Colonic mucosa (tissue), 4 donors: ENCODE measurements at regions not wholly inside any gene's neighbourhood (a gene's known extent, or its start where the extent isn't known, plus 50 kb on each side); places are given as distances from the start of the nearest gene placed in this dataset.
"Not testable (repeated sequence)": the region's sequence is repeated elsewhere in the genome, so short reads cannot be mapped to it uniquely, and the experiment has no call there.

ENCODE experiments used
- DNase-seq: peaks from one replicate; pipeline ENCODE4 v3.0.0-alpha.2; 2020
- H3K27ac ChIP-seq: fragments of 200-600 bp; one replicate; pipeline ENCODE4 v1.8.0; 2021
- H3K27me3 ChIP-seq: fragments of 200-600 bp; one replicate; pipeline ENCODE4 v1.8.0; 2021
- H3K36me3 ChIP-seq: fragments of 200-600 bp; one replicate; pipeline ENCODE4 v1.8.0; 2021
- H3K4me1 ChIP-seq: fragments of 200-600 bp; one replicate; pipeline ENCODE4 v1.8.0; 2021; ENCODE audit warnings: mild to moderate bottlenecking
- H3K4me3 ChIP-seq: fragments of 200-600 bp; one replicate; pipeline ENCODE4 v1.8.0; 2021
- H3K9ac ChIP-seq, 2 donors: one replicate each; pipeline ENCODE4 v1.7.0; 2013; ENCODE audit warnings: control low read depth in 2 of 2, low read depth in 2 of 2, low read length in 2 of 2
- H3K9me3 ChIP-seq: fragments of 200-600 bp; one replicate; pipeline ENCODE4 v1.8.0; 2021
- intact Hi-C: fragments of 100-400 bp; cut with DNase I; formaldehyde crosslinking; loops from one replicate; pipeline ENCODE4 v1.14.1; 2022
- TF ChIP-seq, protein P1 (sequence below): fragments of 200-600 bp; IDR thresholded peaks from one replicate; pipeline ENCODE4 v1.8.0; 2022; ENCODE audit warnings: antibody characterized with exemption, mild to moderate bottlenecking
- donor health status: healthy.
- donor health status: DM: no; HTN: no; CAD: no.
- donor health status: DM: no; HTN: no; CAD: no.

DNA sequence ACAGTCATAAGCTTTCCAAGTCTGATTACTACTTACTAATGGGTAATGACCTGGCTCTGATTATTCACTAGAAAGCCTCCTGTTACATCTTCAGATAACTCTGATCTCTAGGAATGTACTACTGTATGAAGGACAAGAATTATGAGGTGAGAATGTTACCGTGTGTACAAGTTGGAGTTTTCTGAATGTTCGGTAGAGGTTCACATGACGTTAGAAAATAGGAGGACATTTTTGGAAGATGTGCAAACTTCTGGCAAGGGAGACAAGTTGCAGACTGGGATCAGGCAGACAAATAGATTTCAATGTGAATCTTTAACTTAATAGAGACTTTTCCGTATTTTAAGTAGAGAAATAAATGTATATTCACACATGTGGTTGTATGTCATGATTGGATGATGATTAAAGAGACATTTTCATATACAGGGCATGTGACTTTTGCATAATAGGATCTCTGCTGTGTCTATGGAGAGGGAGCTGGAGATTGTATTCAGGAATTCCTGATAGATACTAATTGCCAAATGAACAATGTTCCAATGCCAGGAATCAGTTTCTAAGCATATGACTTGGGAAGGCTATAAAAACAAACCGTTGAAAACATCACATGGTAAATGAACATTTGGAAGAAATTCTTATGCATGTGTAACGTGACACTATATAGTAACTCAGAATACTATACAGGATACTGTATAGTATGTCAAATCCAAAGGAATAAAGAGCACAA lies 1695.8 kb upstream of the PIK3C3 start:
- TF ChIP-seq, protein P1, sequence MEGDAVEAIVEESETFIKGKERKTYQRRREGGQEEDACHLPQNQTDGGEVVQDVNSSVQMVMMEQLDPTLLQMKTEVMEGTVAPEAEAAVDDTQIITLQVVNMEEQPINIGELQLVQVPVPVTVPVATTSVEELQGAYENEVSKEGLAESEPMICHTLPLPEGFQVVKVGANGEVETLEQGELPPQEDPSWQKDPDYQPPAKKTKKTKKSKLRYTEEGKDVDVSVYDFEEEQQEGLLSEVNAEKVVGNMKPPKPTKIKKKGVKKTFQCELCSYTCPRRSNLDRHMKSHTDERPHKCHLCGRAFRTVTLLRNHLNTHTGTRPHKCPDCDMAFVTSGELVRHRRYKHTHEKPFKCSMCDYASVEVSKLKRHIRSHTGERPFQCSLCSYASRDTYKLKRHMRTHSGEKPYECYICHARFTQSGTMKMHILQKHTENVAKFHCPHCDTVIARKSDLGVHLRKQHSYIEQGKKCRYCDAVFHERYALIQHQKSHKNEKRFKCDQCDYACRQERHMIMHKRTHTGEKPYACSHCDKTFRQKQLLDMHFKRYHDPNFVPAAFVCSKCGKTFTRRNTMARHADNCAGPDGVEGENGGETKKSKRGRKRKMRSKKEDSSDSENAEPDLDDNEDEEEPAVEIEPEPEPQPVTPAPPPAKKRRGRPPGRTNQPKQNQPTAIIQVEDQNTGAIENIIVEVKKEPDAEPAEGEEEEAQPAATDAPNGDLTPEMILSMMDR = no peak
- no peak for DNase-seq

DNA sequence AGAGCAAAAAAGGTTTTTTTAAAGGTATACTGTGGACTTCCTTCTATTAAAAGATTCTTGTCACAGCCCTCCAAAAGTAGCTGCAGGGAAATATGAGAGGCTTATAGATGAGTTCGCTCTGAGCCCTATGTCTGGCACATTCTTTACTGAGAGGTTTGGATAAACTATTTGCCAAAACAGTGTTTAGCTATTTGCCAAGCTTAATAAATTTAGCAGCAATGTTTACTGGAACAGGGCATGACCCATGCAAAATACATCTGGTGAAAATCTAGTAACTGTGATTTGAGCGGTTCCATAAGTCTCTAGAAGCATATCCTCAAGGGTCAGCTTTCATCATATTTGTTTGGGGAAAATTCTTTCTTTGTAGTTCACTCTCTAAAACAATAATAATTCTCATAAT lies 1696.7 kb upstream of the PIK3C3 start:
- Histone ChIP-seq H3K27me3 (no peaks in the 10 kb centered on the region), H3K9me3 (no peaks in the 10 kb centered on the region), H3K36me3 (no peaks in the 10 kb centered on the region), H3K4me1 (no peaks in the 10 kb centered on the region), H3K9ac (no peak overlapping the region), H3K27ac (no peak overlapping the region), H3K4me3 (no peak overlapping the region)
- intact Hi-C loops = no loop called here
- TF ChIP-seq, protein P1 = no peak
- DNase-seq = no peak

More for the DNA sequence above, 1695.8 kb upstream of the PIK3C3 start:
- Histone ChIP-seq H3K9me3 (no peaks in the 10 kb centered on the region), H3K36me3 (no peaks in the 10 kb centered on the region), H3K27ac (no peak overlapping the region), H3K4me1 (no peaks in the 10 kb centered on the region), H3K27me3 (no peaks in the 10 kb centered on the region), H3K4me3 (no peak overlapping the region), H3K9ac (no peak overlapping the region)
- intact Hi-C loops = no loop called here

DNA sequence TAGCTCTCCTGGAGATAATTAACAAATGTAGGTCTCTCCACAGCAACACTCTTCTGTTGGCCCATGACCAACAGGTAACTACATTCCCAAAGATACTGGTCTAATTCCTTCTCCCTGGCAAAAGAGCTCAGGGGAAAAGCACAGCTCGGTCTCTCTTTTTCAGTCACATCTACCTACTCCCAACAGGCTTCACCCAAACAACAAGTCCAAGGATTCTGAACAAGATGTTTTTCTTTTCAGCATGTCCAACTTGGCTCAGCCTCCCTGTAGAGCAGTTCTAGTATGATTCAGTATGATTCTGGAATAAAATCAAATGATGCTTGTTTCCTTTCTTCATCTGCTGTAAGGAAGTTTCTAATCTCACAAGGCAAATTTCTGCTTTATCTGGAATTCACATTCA lies 1704.8 kb upstream of the PIK3C3 start:
- no peak overlapping the region for H3K9ac ChIP-seq
- DNase-seq = no peak
- intact Hi-C loops = no loop called here

DNA sequence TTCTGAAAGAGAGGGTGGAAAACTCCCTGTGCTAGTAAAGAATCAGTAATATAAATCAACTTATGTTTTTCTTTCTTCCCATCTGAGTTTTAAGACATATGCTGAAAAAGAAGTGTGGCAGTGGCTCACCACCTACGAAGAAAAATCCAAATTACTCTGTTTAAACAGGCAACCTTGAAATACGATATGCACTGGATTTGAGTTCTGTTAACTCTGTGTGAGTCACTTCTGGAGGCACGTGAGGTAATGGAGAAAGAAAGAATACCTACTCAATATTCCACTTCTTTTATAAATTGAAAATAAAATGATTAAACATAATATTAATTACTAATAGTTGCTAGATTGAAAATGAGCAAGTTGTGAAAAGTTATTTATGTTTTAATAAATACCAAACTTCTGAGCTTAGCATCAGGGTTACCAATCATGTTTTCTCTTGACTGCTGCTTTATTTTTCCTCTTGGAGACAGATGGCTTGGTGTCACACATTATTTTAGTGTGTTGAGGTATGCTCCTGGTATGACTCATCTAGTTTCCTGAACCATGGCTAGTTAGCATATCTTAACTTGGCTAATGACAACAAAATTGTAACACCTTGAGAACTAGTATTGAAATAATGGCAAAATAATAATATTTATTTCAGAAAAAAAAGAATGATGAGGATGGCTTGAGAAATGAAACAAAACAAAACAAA lies 1705.5 kb upstream of the PIK3C3 start:
- TF ChIP-seq, protein P1 = no peak
- no peak for DNase-seq
- H3K9ac ChIP-seq = no peak overlapping the region
- H3K9me3 ChIP-seq = no peaks in the 10 kb centered on the region
- H3K4me3 ChIP-seq = no peak overlapping the region
- no peak overlapping the region for H3K27ac ChIP-seq
- H3K27me3 ChIP-seq = no peaks in the 10 kb centered on the region
- no peaks in the 10 kb centered on the region for H3K4me1 ChIP-seq
- H3K36me3 ChIP-seq = no peaks in the 10 kb centered on the region
- intact Hi-C loops = no loop called here

More for the DNA sequence above, 1704.8 kb upstream of the PIK3C3 start:
- Histone ChIP-seq H3K4me3 (no peak overlapping the region), H3K27ac (no peak overlapping the region), H3K9me3 (no peaks in the 10 kb centered on the region), H3K36me3 (no peaks in the 10 kb centered on the region), H3K4me1 (no peaks in the 10 kb centered on the region), H3K27me3 (no peaks in the 10 kb centered on the region)
- TF ChIP-seq, protein P1 = no peak

DNA sequence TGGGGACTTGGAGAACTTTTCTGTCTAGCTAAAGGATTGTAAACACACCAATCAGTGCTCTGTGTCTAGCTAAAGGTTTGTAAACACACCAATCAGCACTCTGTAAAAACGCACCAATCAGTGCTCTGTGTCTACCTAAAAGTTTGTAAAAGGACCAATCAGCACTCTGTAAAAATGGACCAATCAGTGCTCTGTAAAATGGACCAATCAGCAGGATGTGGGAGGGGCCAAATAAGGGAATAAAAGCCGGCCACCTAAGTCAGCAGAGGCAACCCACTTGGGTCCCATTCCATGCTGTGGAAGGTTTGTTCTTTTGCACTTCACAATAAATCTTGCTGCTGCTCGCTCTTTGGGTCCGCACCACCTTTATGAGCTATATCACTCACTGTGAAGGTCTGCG lies 1709.4 kb upstream of the PIK3C3 start:
- H3K9me3 ChIP-seq, H3K4me3 ChIP-seq, H3K27ac ChIP-seq, H3K36me3 ChIP-seq, H3K4me1 ChIP-seq, H3K27me3 ChIP-seq, intact Hi-C loops, H3K9ac ChIP-seq, DNase-seq: not testable (repeated sequence)

DNA sequence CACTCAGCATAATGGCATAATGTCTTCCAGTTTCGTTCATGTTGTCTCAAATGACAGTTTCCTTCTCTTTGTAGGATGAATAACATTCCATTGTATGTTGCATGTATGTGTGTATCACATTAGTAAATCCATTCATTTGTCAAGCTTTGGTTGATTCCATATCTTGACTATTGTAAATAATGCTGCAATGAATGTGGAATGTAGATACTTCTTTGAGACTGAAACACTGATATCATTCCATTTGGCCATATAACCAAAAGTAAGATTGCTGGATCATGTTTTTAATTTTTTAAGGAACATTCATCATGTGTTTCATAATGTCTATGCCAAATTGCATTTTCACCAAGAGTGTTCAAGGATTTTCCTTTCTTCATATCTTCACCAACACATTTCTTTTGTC lies 1711.4 kb upstream of the PIK3C3 start:
- H3K9ac ChIP-seq = no peak overlapping the region
- H3K4me3 ChIP-seq = no peak overlapping the region
- H3K9me3 ChIP-seq = no peaks in the 10 kb centered on the region
- H3K27ac ChIP-seq = no peak overlapping the region
- no peaks in the 10 kb centered on the region for H3K36me3 ChIP-seq
- no peak for DNase-seq
- H3K27me3 ChIP-seq = no peaks in the 10 kb centered on the region
- H3K4me1 ChIP-seq = no peaks in the 10 kb centered on the region
- TF ChIP-seq, protein P1 = no peak
- intact Hi-C loops = no loop called here
